GM23338 (cell line): ENCODE measurements at regions not wholly inside any gene's neighbourhood (a gene's known extent, or its start where the extent isn't known, plus 50 kb on each side); places are given as distances from the start of the nearest gene placed in this dataset.

Source experiments
- CREB1 ChIP-seq: fragments of 250-450 bp; sonication (Bioruptor Pico); IDR thresholded peaks from 2 replicates; pipeline ENCODE4 v1.5.0; 2020; ENCODE audit warnings: low read depth, mild to moderate bottlenecking, moderate library complexity
- EZH2 ChIP-seq: fragments of 200-600 bp; sonication (generic); IDR thresholded peaks from one replicate; pipeline ENCODE4 v1.8.0; 2017; ENCODE audit warnings: antibody characterized with exemption, mild to moderate bottlenecking, low read depth; ENCODE audit not compliant: unreplicated experiment
- EZH2phosphoT487 ChIP-seq: fragments of 200-600 bp; sonication (generic); IDR thresholded peaks from one replicate; pipeline ENCODE4 v1.8.1; 2018; ENCODE audit warnings: antibody characterized with exemption; ENCODE audit not compliant: unreplicated experiment
- POLR2AphosphoS5 ChIP-seq: IDR thresholded peaks from 2 replicates; pipeline ENCODE4 v1.6.1; 2016; ENCODE audit warnings: antibody characterized with exemption, low read depth
- REST ChIP-seq: IDR thresholded peaks from one replicate; pipeline ENCODE4 v1.6.1; 2018; ENCODE audit warnings: antibody characterized with exemption; ENCODE audit not compliant: unreplicated experiment
- ZNF114 ChIP-seq: fragments of 250-450 bp; sonication (Bioruptor Pico); IDR thresholded peaks from 2 replicates; pipeline ENCODE4 v1.5.0; 2020; ENCODE audit warnings: mild to moderate bottlenecking, moderate library complexity
- ZNF331 ChIP-seq: fragments of 250-450 bp; sonication (Bioruptor Pico); IDR thresholded peaks from 2 replicates; pipeline ENCODE4 v1.5.0; 2020; ENCODE audit warnings: low read depth, mild to moderate bottlenecking, moderate library complexity
- TF ChIP-seq, protein P1 (sequence below), 2 experiments: fragments of 200-600 bp in 1 of 2; sonication (generic) in 1 of 2; conservative IDR thresholded peaks; 2 replicates each; pipeline versions ENCODE4 v1.5.1 to v1.6.1; 2016 to 2017; ENCODE audit warnings: antibody characterized with exemption in 2 of 2, low read depth in 2 of 2, mild to moderate bottlenecking in 2 of 2, moderate library complexity in 1 of 2

DNA sequence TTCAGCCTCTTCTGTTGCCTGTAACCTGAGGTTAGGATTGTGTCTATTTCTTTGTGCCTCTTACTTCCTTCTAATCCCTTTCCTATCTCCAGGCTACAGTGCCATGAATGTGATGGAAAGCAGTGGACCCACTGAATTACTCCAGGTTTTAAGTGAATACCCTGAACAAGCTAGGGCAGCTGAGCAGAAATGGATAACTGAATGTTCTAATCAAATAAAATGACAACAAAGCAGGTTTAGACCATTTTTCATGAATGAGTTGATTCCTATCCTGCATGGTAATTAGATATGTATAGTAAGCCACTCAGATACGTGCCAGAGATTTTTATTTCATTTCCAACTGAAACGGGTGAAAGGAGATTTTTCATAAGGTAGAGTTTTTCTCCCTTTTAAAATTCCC is 127.5 kb upstream of the ZP4 start:
- TF ChIP-seq, protein P1, sequence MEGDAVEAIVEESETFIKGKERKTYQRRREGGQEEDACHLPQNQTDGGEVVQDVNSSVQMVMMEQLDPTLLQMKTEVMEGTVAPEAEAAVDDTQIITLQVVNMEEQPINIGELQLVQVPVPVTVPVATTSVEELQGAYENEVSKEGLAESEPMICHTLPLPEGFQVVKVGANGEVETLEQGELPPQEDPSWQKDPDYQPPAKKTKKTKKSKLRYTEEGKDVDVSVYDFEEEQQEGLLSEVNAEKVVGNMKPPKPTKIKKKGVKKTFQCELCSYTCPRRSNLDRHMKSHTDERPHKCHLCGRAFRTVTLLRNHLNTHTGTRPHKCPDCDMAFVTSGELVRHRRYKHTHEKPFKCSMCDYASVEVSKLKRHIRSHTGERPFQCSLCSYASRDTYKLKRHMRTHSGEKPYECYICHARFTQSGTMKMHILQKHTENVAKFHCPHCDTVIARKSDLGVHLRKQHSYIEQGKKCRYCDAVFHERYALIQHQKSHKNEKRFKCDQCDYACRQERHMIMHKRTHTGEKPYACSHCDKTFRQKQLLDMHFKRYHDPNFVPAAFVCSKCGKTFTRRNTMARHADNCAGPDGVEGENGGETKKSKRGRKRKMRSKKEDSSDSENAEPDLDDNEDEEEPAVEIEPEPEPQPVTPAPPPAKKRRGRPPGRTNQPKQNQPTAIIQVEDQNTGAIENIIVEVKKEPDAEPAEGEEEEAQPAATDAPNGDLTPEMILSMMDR (conservative IDR thresholded peaks at IDR 0.05; ENCODE audit: low read depth in 2 of 2): no peak
- no peak for TF ChIP-seq EZH2phosphoT487
- no peak for TF ChIP-seq POLR2AphosphoS5
- no peak for TF ChIP-seq EZH2
- no peak for TF ChIP-seq ZNF331 (CRISPR knock-in tag)
- TF ChIP-seq CREB1 (CRISPR knock-in tag): no peak
- TF ChIP-seq REST: no peak
- TF ChIP-seq ZNF114 (CRISPR knock-in tag): no peak
